OCI-LY1 (cell line): ENCODE measurements at regions not wholly inside any gene's neighbourhood (a gene's known extent, or its start where the extent isn't known, plus 50 kb on each side); places are given as distances from the start of the nearest gene placed in this dataset.

Experiments used
- H2AFZ ChIP-seq: fragments of 200-600 bp; sonication (generic), shearing (Covaris generic); 2 replicates; pipeline ENCODE4 v1.6.0; 2014; ENCODE audit warnings: antibody characterized with exemption, mild to moderate bottlenecking, low read length
- H3F3A ChIP-seq: fragments of 200-600 bp; sonication (generic), shearing (Covaris generic); 2 replicates; pipeline ENCODE4 v1.6.0; 2014; ENCODE audit warnings: mild to moderate bottlenecking, antibody characterized with exemption, low read length, moderate library complexity; ENCODE audit not compliant: insufficient read depth
- H3K27ac ChIP-seq: fragments of 200-600 bp; sonication (generic); 2 replicates; pipeline ENCODE4 v1.5.1; 2014; ENCODE audit warnings: low read length, mixed run types, mild to moderate bottlenecking, low read depth; ENCODE audit not compliant: poor library complexity, severe bottlenecking
- H3K27me3 ChIP-seq: fragments of 200-600 bp; sonication (generic); 2 replicates; pipeline ENCODE4 v1.6.0; 2014; ENCODE audit warnings: antibody characterized with exemption, mild to moderate bottlenecking, low read length, moderate library complexity; ENCODE audit not compliant: insufficient read depth
- H3K36me3 ChIP-seq: fragments of 200-600 bp; sonication (generic); 2 replicates; pipeline ENCODE4 v1.6.1; 2014; ENCODE audit warnings: mild to moderate bottlenecking, antibody characterized with exemption, low read length, moderate library complexity, mixed read lengths; ENCODE audit not compliant: insufficient read depth
- H3K4me1 ChIP-seq: fragments of 200-600 bp; sonication (generic); 2 replicates; pipeline ENCODE4 v1.5.1; 2014; ENCODE audit warnings: mild to moderate bottlenecking, low read length, moderate library complexity; ENCODE audit not compliant: insufficient read depth, severe bottlenecking
- H3K4me2 ChIP-seq: fragments of 200-600 bp; sonication (generic), shearing (Covaris generic); 2 replicates; pipeline ENCODE4 v1.6.1; 2014; ENCODE audit warnings: low read length
- H3K4me3 ChIP-seq: fragments of 200-600 bp; sonication (generic); 2 replicates; pipeline ENCODE4 v1.5.1; 2014; ENCODE audit warnings: low read length, low read depth, mild to moderate bottlenecking, mixed read lengths; ENCODE audit not compliant: poor library complexity, severe bottlenecking
- H3K79me2 ChIP-seq: fragments of 200-600 bp; shearing (Covaris generic); 2 replicates; pipeline ENCODE4 v1.6.1; 2016; ENCODE audit warnings: mixed run types, low read length, mixed read lengths; ENCODE audit not compliant: insufficient read depth
- H3K9ac ChIP-seq: fragments of 200-600 bp; sonication (generic), shearing (Covaris generic); 2 replicates; pipeline ENCODE4 v1.6.1; 2014; ENCODE audit warnings: mild to moderate bottlenecking, low read length, mixed read lengths
- H3K9me2 ChIP-seq: fragments of 200-600 bp; sonication (generic), shearing (Covaris generic); 2 replicates; pipeline ENCODE4 v1.6.1; 2014; ENCODE audit warnings: low read depth, mild to moderate bottlenecking, low read length, mixed read lengths
- H3K9me3 ChIP-seq: fragments of 200-600 bp; shearing (Covaris generic); 2 replicates; pipeline ENCODE4 v1.6.1; 2014; ENCODE audit warnings: low read length, mixed read lengths
- H4K20me1 ChIP-seq: fragments of 200-600 bp; sonication (generic), shearing (Covaris generic); 2 replicates; pipeline ENCODE4 v1.6.0; 2016; ENCODE audit warnings: mild to moderate bottlenecking, low read length; ENCODE audit not compliant: insufficient read depth
- EZH2 ChIP-seq: fragments of 200-600 bp; sonication (generic), shearing (Covaris generic); IDR thresholded peaks from 2 replicates; pipeline ENCODE4 v1.8.0; 2017; ENCODE audit warnings: borderline replicate concordance, mixed run types, mild to moderate bottlenecking, antibody characterized with exemption, low read length, moderate library complexity, mixed read lengths
- TF ChIP-seq, protein P1 (sequence below): fragments of 200-600 bp; sonication (generic), shearing (Covaris generic); IDR thresholded peaks from 2 replicates; pipeline ENCODE4 v1.5.1; 2017; ENCODE audit warnings: mild to moderate bottlenecking, antibody characterized with exemption, low read length, moderate library complexity, mixed read lengths

DNA sequence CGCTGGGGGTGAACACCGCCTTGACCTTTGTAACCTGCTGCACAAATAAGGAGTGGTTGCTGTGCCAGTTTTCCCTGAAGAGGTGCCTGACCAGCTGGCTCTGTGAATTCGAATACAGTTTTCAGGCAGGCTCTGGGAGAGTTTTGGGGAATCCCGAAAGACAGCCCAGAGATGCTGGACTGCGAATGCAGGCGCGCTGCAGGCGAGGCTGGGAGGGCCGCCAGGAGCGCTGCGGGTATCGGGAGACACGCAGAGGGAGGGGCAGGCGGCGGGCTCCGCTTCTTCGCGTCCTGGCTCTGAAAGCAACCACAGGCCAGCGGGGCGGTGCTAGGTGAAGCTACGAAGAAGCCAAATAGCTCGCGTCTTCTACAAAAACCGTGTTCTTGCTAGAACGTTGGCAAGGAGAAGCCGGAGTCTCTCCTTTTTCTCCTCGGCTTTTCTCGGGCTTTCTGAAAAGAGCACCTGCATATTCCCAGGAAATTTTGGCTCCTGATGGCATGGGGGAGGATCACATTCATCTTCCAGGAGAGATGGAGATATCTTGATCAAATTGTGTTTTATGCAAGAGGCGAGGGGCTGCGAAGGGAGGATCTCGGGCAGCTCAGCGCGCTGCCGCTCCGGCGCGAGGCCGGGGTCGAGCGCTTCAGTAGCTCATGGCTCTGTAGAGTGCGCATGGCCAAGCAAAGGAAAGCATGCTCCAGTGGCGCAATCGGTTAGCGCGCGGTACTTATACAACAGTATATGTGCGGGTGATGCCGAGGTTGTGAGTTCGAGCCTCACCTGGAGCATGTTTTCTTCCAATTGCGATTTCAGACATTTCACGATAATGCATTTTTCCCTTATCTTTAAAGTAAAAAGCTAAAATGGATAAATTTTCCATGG lies 158.1 kb upstream of the ZNF184 start:
- no peaks in the 10 kb centered on the region for H3F3A ChIP-seq
- H3K9ac ChIP-seq = no peak overlapping the region
- TF ChIP-seq, protein P1, sequence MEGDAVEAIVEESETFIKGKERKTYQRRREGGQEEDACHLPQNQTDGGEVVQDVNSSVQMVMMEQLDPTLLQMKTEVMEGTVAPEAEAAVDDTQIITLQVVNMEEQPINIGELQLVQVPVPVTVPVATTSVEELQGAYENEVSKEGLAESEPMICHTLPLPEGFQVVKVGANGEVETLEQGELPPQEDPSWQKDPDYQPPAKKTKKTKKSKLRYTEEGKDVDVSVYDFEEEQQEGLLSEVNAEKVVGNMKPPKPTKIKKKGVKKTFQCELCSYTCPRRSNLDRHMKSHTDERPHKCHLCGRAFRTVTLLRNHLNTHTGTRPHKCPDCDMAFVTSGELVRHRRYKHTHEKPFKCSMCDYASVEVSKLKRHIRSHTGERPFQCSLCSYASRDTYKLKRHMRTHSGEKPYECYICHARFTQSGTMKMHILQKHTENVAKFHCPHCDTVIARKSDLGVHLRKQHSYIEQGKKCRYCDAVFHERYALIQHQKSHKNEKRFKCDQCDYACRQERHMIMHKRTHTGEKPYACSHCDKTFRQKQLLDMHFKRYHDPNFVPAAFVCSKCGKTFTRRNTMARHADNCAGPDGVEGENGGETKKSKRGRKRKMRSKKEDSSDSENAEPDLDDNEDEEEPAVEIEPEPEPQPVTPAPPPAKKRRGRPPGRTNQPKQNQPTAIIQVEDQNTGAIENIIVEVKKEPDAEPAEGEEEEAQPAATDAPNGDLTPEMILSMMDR = no peak
- no peak for TF ChIP-seq EZH2
- H3K4me3 ChIP-seq = no peak overlapping the region
- no peaks in the 10 kb centered on the region for H3K36me3 ChIP-seq
- H3K4me2 ChIP-seq = no peak overlapping the region
- no peak overlapping the region for H3K27ac ChIP-seq
- H4K20me1 ChIP-seq = no peaks in the 10 kb centered on the region
- H3K4me1 ChIP-seq = no peaks in the 10 kb centered on the region
- no peaks in the 10 kb centered on the region for H3K9me3 ChIP-seq
- no peaks in the 10 kb centered on the region for H3K79me2 ChIP-seq
- no peaks in the 10 kb centered on the region for H3K9me2 ChIP-seq
- no peak overlapping the region for H2AFZ ChIP-seq
- no peaks in the 10 kb centered on the region; the same call in 1 of the 2 replicates for H3K27me3 ChIP-seq

DNA sequence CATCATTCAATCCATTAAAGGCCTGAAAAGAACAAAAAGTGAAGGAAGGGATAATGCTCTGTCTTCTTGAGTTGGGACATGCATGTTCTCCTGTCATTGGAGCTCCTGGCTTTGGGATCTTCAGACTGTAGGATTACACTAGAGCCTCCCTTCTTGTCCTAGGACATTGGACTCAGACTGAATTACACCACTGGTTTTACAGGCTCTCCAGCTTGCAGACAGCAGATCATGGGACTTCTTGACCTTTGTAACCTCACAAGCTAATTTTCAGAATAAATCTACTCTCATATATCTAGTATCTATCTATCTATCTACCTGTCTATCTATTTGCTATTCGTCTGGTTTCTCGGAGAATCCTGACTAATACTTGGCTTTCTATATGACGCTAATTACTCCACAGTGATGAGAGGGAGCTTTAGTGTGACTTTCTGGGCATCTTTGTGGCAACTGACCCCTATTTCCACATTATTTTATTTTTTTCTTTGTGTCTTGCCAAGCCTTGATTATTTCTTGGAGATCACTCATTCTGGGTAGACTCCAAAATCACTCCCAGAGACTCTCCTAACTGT lies 151.9 kb upstream of the ZNF184 start:
- TF ChIP-seq, protein P1 = no peak
- no peak for TF ChIP-seq EZH2
- no peaks in the 10 kb centered on the region for H3F3A ChIP-seq
- no peaks in the 10 kb centered on the region for H3K9me3 ChIP-seq
- no peak overlapping the region for H3K27ac ChIP-seq
- H3K4me3 ChIP-seq = no peak overlapping the region
- no peak overlapping the region for H2AFZ ChIP-seq
- no peaks in the 10 kb centered on the region for H3K36me3 ChIP-seq
- H3K4me1 ChIP-seq = no peaks in the 10 kb centered on the region
- H3K79me2 ChIP-seq = no peaks in the 10 kb centered on the region
- H3K9me2 ChIP-seq = no peaks in the 10 kb centered on the region
- no peaks in the 10 kb centered on the region for H3K27me3 ChIP-seq
- H3K9ac ChIP-seq = no peak overlapping the region
- H4K20me1 ChIP-seq = no peaks in the 10 kb centered on the region
- H3K4me2 ChIP-seq = no peak overlapping the region

DNA sequence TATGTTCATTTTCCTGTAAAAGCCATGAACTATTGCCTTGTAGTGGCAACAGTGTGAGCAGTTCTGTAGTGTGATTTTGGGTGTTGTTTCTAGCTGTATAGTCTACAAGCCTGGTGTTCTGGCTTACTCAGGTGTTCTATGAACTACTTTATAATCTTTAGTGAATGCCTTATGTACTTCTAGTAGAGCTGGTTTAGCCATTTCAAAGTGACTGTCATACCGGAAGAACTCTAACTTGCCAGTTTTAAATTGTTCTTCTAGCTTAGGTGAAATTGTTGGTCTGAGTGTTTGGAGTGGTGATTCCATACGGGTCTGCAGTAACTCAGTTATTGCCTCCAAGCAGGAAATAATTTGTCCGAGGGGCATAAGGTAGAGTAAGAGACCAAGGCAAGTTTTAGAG lies 150.2 kb upstream of the ZNF184 start:
- Histone ChIP-seq H4K20me1 (no peaks in the 10 kb centered on the region), H3K9me2 (no peaks in the 10 kb centered on the region), H3K4me2 (no peak overlapping the region), H3K27me3 (no peaks in the 10 kb centered on the region), H3K9me3 (no peaks in the 10 kb centered on the region), H3K9ac (no peak overlapping the region), H3K27ac (no peak overlapping the region), H3K4me1 (no peaks in the 10 kb centered on the region), H3K36me3 (no peaks in the 10 kb centered on the region), H3F3A (no peaks in the 10 kb centered on the region), H2AFZ (no peak overlapping the region), H3K4me3 (no peak overlapping the region), H3K79me2 (no peaks in the 10 kb centered on the region)
- no peak for TF ChIP-seq EZH2
- TF ChIP-seq, protein P1 = no peak
